ENCODE measurements at regions not wholly inside any gene's neighbourhood (a gene's known extent, or its start where the extent isn't known, plus 50 kb on each side); places are given as distances from the start of the nearest gene placed in this dataset.

- Histone ChIP-seq H3K79me2 (ENCODE audit: insufficient read depth, low read length) (no peaks in the 10 kb centered on the region), H3K9ac (ENCODE audit: insufficient read depth, low read length, poor library complexity, severe bottlenecking) (no peak overlapping the region), H3K27ac (ENCODE audit: low read depth in 1 of 2, low read length in 2 of 2) (no peak overlapping the region), H3K9me3 (replicated peaks in 1 of 2; ENCODE audit: control insufficient read depth in 1 of 2, insufficient read depth in 1 of 2, low read length in 2 of 2) (no peaks in the 10 kb centered on the region), H3K36me3 (replicated peaks in 1 of 2; ENCODE audit: control insufficient read depth in 1 of 2, insufficient read depth in 2 of 2, low read length in 2 of 2) (no peaks in the 10 kb centered on the region), H3K27me3 (ENCODE audit: control insufficient read depth in 2 of 2, insufficient read depth in 2 of 2, low read length in 2 of 2) (no peaks in the 10 kb centered on the region), H3K4me1 (ENCODE audit: control insufficient read depth in 1 of 2, insufficient read depth in 2 of 2, low read length in 2 of 2) (no peaks in the 10 kb centered on the region), H3K4me2 (replicated peaks; ENCODE audit: extremely low read depth, low read length, poor library complexity, severe bottlenecking) (no peak overlapping the region), H2AFZ (ENCODE audit: insufficient read depth, low read depth, low read length, poor library complexity, severe bottlenecking) (no peak overlapping the region), H4K20me1 (ENCODE audit: insufficient read depth, low read length) (no peaks in the 10 kb centered on the region), H3K4me3 (replicated peaks in 1 of 3; ENCODE audit: low read depth in 2 of 3, low read length in 3 of 3) (no peak overlapping the region)
- Mint-ChIP-seq H3K36me3 (no peaks in the 10 kb centered on the region), H3K4me1 (no peaks in the 10 kb centered on the region), H3K27ac (no peak overlapping the region), H3K27me3 (ENCODE audit: low read depth in 3 of 3) (peaks cover 4 to 8% (median 7%) of the 10 kb centered on the region in 3 donors), H3K9me3 (peaks cover 0 to 2% (median 0%) of the 10 kb centered on the region in 7 donors), H3K4me3 (no peak overlapping the region)
- TF ChIP-seq CTCF (IDR thresholded peaks at IDR 0.05) = no peak
- intact Hi-C loops (cut with micrococcal nuclease) = no loop called here
- WGBS (ENCODE audit: insufficient coverage) = 67% methylated on average over 1 of the region's 5 CpGs
- no peak for DNase-seq
Observed at GRCh38 chr10:117646718-117647117, 104.2 kb downstream of the EMX2 start.

- Histone ChIP-seq H3K4me2 (replicated peaks; ENCODE audit: extremely low read depth, low read length, poor library complexity, severe bottlenecking) (no peak overlapping the region), H3K79me2 (ENCODE audit: insufficient read depth, low read length) (no peaks in the 10 kb centered on the region), H2AFZ (ENCODE audit: insufficient read depth, low read depth, low read length, poor library complexity, severe bottlenecking) (no peak overlapping the region), H4K20me1 (ENCODE audit: insufficient read depth, low read length) (no peaks in the 10 kb centered on the region), H3K9ac (ENCODE audit: insufficient read depth, low read length, poor library complexity, severe bottlenecking) (no peak overlapping the region), H3K9me3 (replicated peaks in 1 of 2; ENCODE audit: control insufficient read depth in 1 of 2, insufficient read depth in 1 of 2, low read length in 2 of 2) (no peaks in the 10 kb centered on the region), H3K27me3 (ENCODE audit: control insufficient read depth in 2 of 2, insufficient read depth in 2 of 2, low read length in 2 of 2) (no peaks in the 10 kb centered on the region), H3K36me3 (replicated peaks in 1 of 2; ENCODE audit: control insufficient read depth in 1 of 2, insufficient read depth in 2 of 2, low read length in 2 of 2) (no peaks in the 10 kb centered on the region), H3K27ac (ENCODE audit: low read depth in 1 of 2, low read length in 2 of 2) (no peak overlapping the region), H3K4me3 (replicated peaks in 1 of 3; ENCODE audit: low read depth in 2 of 3, low read length in 3 of 3) (no peak overlapping the region), H3K4me1 (ENCODE audit: control insufficient read depth in 1 of 2, insufficient read depth in 2 of 2, low read length in 2 of 2) (no peaks in the 10 kb centered on the region)
- Mint-ChIP-seq H3K36me3 (no peaks in the 10 kb centered on the region), H3K4me1 (no peaks in the 10 kb centered on the region), H3K4me3 (no peak overlapping the region), H3K27ac (no peak overlapping the region), H3K27me3 (ENCODE audit: low read depth in 3 of 3) (peaks cover 2 to 8% (median 4%) of the 10 kb centered on the region in 3 donors), H3K9me3 (peaks cover 0 to 2% (median 0%) of the 10 kb centered on the region in 7 donors)
- DNase-seq = no peak
- 30% methylated on average over 2 of the region's 6 CpGs for WGBS (ENCODE audit: insufficient coverage)
- intact Hi-C loops (cut with micrococcal nuclease) = no loop called here
- TF ChIP-seq CTCF (IDR thresholded peaks at IDR 0.05) = no peak
Observed at GRCh38 chr10:117647306-117647705, 104.8 kb downstream of the EMX2 start.

Data from CD14-positive monocyte (primary cell).